OCI-LY3 (cell line): ENCODE measurements at regions not wholly inside any gene's neighbourhood (a gene's known extent, or its start where the extent isn't known, plus 50 kb on each side); places are given as distances from the start of the nearest gene placed in this dataset.

Experiments
- H2AFZ ChIP-seq: fragments of 200-600, 300-600 bp; shearing (Covaris generic); 2 replicates; pipeline ENCODE4 v1.6.0; 2014; ENCODE audit warnings: antibody characterized with exemption, low read depth, low read length
- H3K27ac ChIP-seq: fragments of 200-600, 300-600 bp; sonication (generic); 2 replicates; pipeline ENCODE4 v1.5.1; 2014; ENCODE audit warnings: mild to moderate bottlenecking, low read length, moderate library complexity, mixed read lengths
- H3K27me3 ChIP-seq: fragments of 200-600, 300-600 bp; sonication (generic); 2 replicates; pipeline ENCODE4 v1.6.1; 2014; ENCODE audit warnings: low read depth, low read length, mixed read lengths
- H3K36me3 ChIP-seq: fragments of 200-600, 300-600 bp; sonication (generic); replicated peaks from 2 replicates; pipeline ENCODE3; 2014; ENCODE audit warnings: low read depth, low read length, mixed read lengths
- H3K4me1 ChIP-seq: fragments of 300-600, 200-600 bp; sonication (generic); 2 replicates; pipeline ENCODE4 v1.6.1; 2014; ENCODE audit warnings: low read length, mixed read lengths
- H3K4me2 ChIP-seq: fragments of 200-600, 300-600 bp; sonication (generic); 2 replicates; pipeline ENCODE4 v1.6.1; 2014; ENCODE audit warnings: low read length, mixed read lengths
- H3K4me3 ChIP-seq: fragments of 300-600, 200-600 bp; sonication (generic); 2 replicates; pipeline ENCODE4 v1.5.1; 2014; ENCODE audit warnings: antibody characterized with exemption, mild to moderate bottlenecking, low read length, moderate library complexity
- H3K79me2 ChIP-seq: fragments of 300-600, 200-600 bp; shearing (Covaris generic); 2 replicates; pipeline ENCODE4 v1.6.1; 2014; ENCODE audit warnings: mild to moderate bottlenecking, low read length, mixed read lengths
- H3K9ac ChIP-seq: fragments of 300-600, 200-600 bp; shearing (Covaris generic); 2 replicates; pipeline ENCODE4 v1.6.0; 2014; ENCODE audit warnings: mild to moderate bottlenecking, low read length, moderate library complexity
- H3K9me3 ChIP-seq: fragments of 200-600, 300-600 bp; shearing (Covaris generic); 2 replicates; pipeline ENCODE4 v1.6.1; 2014; ENCODE audit warnings: low read length, mixed read lengths; ENCODE audit not compliant: insufficient read depth
- H4K20me1 ChIP-seq: fragments of 200-600, 300-600 bp; sonication (generic); 2 replicates; pipeline ENCODE4 v1.6.1; 2016; ENCODE audit warnings: low read length, mixed read lengths; ENCODE audit not compliant: insufficient read depth
- CTCF ChIP-seq: fragments of 200-600, 300-600 bp; sonication (generic); IDR thresholded peaks from 2 replicates; pipeline ENCODE4 v1.5.1; 2014; ENCODE audit warnings: antibody characterized with exemption, low read length, low read depth
- EZH2phosphoT487 ChIP-seq: fragments of 200-600 bp; shearing (Covaris generic); IDR thresholded peaks from 2 replicates; pipeline ENCODE4 v1.6.1; 2018; ENCODE audit warnings: antibody characterized with exemption, mixed run types, low read depth

GRCh38 chr5:51449026-51449425 lies 65.8 kb downstream of the ISL1 start:
- TF ChIP-seq CTCF (no peak), EZH2phosphoT487 (no peak)
- Histone ChIP-seq H3K79me2 (no peaks in the 10 kb centered on the region), H4K20me1 (no peaks in the 10 kb centered on the region), H3K4me2 (no peak overlapping the region), H3K9ac (no peak overlapping the region), H3K9me3 (no peaks in the 10 kb centered on the region), H3K27ac (no peak overlapping the region), H3K27me3 (no peaks in the 10 kb centered on the region), H3K36me3 (no peaks in the 10 kb centered on the region), H3K4me3 (no peak overlapping the region), H3K4me1 (no peaks in the 10 kb centered on the region), H2AFZ (no peak overlapping the region)

- Histone ChIP-seq H4K20me1 (no peaks in the 10 kb centered on the region), H3K9ac (no peak overlapping the region), H3K4me1 (no peaks in the 10 kb centered on the region), H3K4me3 (no peak overlapping the region), H3K9me3 (no peaks in the 10 kb centered on the region), H3K27ac (no peak overlapping the region), H3K27me3 (no peaks in the 10 kb centered on the region), H2AFZ (no peak overlapping the region), H3K36me3 (no peaks in the 10 kb centered on the region), H3K79me2 (no peaks in the 10 kb centered on the region), H3K4me2 (no peak overlapping the region)
- no peak for TF ChIP-seq EZH2phosphoT487
- TF ChIP-seq CTCF = no peak
Measured at GRCh38 chr5:51452562-51452961, 69.3 kb downstream of the ISL1 start.

- Histone ChIP-seq H3K27me3 (no peaks in the 10 kb centered on the region), H3K36me3 (no peaks in the 10 kb centered on the region), H4K20me1 (no peaks in the 10 kb centered on the region), H3K27ac (no peak overlapping the region), H3K4me3 (no peak overlapping the region), H3K9ac (no peak overlapping the region), H3K9me3 (no peaks in the 10 kb centered on the region), H2AFZ (no peak overlapping the region), H3K79me2 (no peaks in the 10 kb centered on the region), H3K4me1 (peaks cover 10% of the 10 kb centered on the region), H3K4me2 (no peak overlapping the region)
- TF ChIP-seq CTCF (no peak), EZH2phosphoT487 (no peak)
Measured at GRCh38 chr5:51465165-51465564, 81.9 kb downstream of the ISL1 start.

- no peak for TF ChIP-seq CTCF
- no peak for TF ChIP-seq EZH2phosphoT487
- no peak overlapping the region for H3K9ac ChIP-seq
Measured at GRCh38 chr5:51466214-51466613, 83.0 kb downstream of the ISL1 start.

More at GRCh38 chr5:51466214-51466613, 83.0 kb downstream of the ISL1 start:
- Histone ChIP-seq H3K27ac (no peak overlapping the region), H2AFZ (no peak overlapping the region), H3K4me1 (peaks cover 10% of the 10 kb centered on the region), H3K4me2 (peak overlapping the region; percentile 34; the same call in 1 of the 2 replicates), H4K20me1 (no peaks in the 10 kb centered on the region), H3K9me3 (no peaks in the 10 kb centered on the region), H3K27me3 (no peaks in the 10 kb centered on the region), H3K79me2 (no peaks in the 10 kb centered on the region), H3K36me3 (no peaks in the 10 kb centered on the region), H3K4me3 (no peak overlapping the region)
